ENCODE measurements at regions not wholly inside any gene's neighbourhood (a gene's known extent, or its start where the extent isn't known, plus 50 kb on each side); places are given as distances from the start of the nearest gene placed in this dataset.

DNA sequence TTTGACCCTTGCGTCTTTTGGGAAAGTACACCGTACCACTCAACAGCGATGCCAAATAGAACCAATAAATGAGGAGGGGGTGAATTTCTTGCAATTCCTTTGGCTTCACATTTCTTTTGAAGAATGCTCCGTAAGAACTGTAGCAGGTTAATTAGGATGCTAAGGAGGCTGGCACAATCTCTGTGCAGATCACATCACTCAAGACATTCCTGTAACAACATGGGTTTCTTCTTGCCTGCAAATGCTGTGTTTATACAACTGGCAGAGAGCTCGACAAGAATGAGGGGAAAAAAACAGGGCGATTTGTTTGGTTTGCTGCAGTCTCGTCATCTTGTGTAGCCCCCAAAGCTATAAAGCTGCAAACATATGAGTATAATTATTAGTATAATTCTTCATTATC, 424.8 kb upstream of the DCC start:
- Mint-ChIP-seq H3K27ac (no peak overlapping the region), H3K4me1 (peaks cover 21% of the 10 kb centered on the region), H3K9me3 (0 out of 2 replicates have a peak, but pooled peaks cover 3% of the 10 kb centered on the region), H3K27me3 (ENCODE audit: low read depth) (no peaks in the 10 kb centered on the region), H3K36me3 (no peaks in the 10 kb centered on the region), H3K4me3 (no peak overlapping the region)
- TF ChIP-seq ZMAT4 (CRISPR knock-in tag; IDR thresholded peaks at IDR 0.05) (no peak), CTCF (IDR thresholded peaks at IDR 0.05) (no peak), TEAD1 (CRISPR knock-in tag; IDR thresholded peaks at IDR 0.05) (no peak), MXD4 (CRISPR knock-in tag; IDR thresholded peaks at IDR 0.05; ENCODE audit: borderline replicate concordance) (no peak), HMGA2 (CRISPR knock-in tag; IDR thresholded peaks at IDR 0.05) (no peak), IRF2 (CRISPR knock-in tag; IDR thresholded peaks at IDR 0.05; ENCODE audit: borderline replicate concordance, low read depth) (no peak), TEAD4 (CRISPR knock-in tag; IDR thresholded peaks at IDR 0.05) (no peak), CBFB (CRISPR knock-in tag; IDR thresholded peaks at IDR 0.05; ENCODE audit: low read depth) (no peak), ZNF425 (CRISPR knock-in tag; conservative IDR thresholded peaks at IDR 0.05) (no peak), PREB (CRISPR knock-in tag; IDR thresholded peaks at IDR 0.05; ENCODE audit: borderline replicate concordance) (no peak), ATF3 (CRISPR knock-in tag; conservative IDR thresholded peaks at IDR 0.05) (no peak), ZBTB21 (CRISPR knock-in tag; IDR thresholded peaks at IDR 0.05; ENCODE audit: borderline replicate concordance) (no peak), ZNF232 (CRISPR knock-in tag; IDR thresholded peaks at IDR 0.05) (no peak), EMX1 (CRISPR knock-in tag; IDR thresholded peaks at IDR 0.05) (no peak), PRDM15 (CRISPR knock-in tag; IDR thresholded peaks at IDR 0.05) (no peak)
- TF ChIP-seq, protein P1, sequence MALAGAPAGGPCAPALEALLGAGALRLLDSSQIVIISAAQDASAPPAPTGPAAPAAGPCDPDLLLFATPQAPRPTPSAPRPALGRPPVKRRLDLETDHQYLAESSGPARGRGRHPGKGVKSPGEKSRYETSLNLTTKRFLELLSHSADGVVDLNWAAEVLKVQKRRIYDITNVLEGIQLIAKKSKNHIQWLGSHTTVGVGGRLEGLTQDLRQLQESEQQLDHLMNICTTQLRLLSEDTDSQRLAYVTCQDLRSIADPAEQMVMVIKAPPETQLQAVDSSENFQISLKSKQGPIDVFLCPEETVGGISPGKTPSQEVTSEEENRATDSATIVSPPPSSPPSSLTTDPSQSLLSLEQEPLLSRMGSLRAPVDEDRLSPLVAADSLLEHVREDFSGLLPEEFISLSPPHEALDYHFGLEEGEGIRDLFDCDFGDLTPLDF (CRISPR knock-in tag; IDR thresholded peaks at IDR 0.05), result no peak
- TF ChIP-seq, protein P2, sequence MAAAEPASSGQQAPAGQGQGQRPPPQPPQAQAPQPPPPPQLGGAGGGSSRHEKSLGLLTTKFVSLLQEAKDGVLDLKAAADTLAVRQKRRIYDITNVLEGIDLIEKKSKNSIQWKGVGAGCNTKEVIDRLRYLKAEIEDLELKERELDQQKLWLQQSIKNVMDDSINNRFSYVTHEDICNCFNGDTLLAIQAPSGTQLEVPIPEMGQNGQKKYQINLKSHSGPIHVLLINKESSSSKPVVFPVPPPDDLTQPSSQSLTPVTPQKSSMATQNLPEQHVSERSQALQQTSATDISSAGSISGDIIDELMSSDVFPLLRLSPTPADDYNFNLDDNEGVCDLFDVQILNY (CRISPR knock-in tag; IDR thresholded peaks at IDR 0.05), result no peak
- TF ChIP-seq, protein P3, sequence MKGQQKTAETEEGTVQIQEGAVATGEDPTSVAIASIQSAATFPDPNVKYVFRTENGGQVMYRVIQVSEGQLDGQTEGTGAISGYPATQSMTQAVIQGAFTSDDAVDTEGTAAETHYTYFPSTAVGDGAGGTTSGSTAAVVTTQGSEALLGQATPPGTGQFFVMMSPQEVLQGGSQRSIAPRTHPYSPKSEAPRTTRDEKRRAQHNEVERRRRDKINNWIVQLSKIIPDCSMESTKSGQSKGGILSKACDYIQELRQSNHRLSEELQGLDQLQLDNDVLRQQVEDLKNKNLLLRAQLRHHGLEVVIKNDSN (CRISPR knock-in tag; IDR thresholded peaks at IDR 0.05), result no peak
- DNase-seq (ENCODE audit: low spot score), result no peak
- POLR2A ChIA-PET, result no interaction called here
- no peak for ATAC-seq
- CTCF ChIA-PET, result no interaction called here
